GM18909 (cell line): ENCODE measurements at regions not wholly inside any gene's neighbourhood (a gene's known extent, or its start where the extent isn't known, plus 50 kb on each side); places are given as distances from the start of the nearest gene placed in this dataset.

Experiments used
- ATAC-seq: cut with Tn5 transposase; IDR thresholded peaks from one replicate; pipeline ENCODE4 v1.9.1; 2021; ENCODE audit warnings: mild to moderate bottlenecking; ENCODE audit not compliant: unreplicated experiment, poor library complexity

DNA sequence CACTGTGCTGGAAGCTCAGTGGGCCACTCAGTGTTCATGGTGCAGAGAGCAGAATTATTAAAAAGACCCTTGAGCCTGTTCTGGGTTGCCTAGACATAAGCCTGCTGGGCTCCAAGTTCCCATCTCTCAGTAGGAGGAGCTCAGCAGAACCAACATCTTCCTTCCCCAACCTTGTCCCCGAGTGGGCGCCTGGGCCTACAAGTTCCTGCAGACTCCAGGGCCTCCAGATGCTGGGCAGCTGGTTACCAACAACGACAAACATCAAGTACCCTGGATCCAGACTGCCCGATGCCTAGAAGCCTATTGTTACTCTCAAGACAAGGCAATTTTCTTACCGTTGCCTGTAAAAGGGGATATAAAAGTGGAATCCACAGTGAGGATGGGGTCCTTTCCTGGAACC lies 214.2 kb downstream of the HAUS1 start:
- no peak for ATAC-seq

DNA sequence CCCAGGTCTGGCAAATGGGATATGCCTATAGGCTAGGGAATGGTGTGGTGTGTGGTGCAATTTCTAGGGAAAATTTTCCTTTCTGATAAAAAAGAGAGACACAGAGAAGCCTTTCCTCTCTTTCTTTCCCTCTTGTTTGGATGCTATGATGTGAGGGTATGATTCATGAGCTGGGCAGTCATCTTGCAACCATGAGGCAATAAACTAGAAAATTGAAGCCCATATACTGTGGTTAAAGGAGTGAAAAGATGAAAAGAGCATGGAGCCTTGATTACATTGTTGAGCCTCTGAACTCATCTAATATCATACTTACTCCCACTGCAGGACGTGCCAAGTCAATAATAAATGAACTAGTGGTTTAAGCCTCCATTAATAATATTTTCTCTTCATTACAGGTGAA lies 215.6 kb downstream of the HAUS1 start:
- ATAC-seq: no peak

DNA sequence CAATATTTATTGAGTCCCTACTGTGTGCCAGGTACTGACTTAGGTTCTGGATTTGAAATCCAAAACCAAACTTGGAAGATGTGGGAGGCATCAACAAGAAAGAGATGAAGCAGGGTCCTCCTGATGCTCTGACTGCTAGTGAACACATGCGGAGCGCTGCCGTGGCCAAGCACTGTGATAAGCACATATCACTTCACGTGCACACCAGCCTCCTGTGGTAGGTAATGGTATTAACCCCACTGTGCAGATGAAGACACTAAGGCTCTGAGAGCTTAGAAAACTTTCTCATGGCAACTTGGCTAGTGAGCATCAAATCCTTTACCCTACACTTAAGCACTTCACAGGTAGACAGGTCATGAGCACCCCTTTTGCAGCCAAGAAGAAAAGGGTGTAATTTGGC lies 216.1 kb downstream of the HAUS1 start:
- ATAC-seq: no peak

DNA sequence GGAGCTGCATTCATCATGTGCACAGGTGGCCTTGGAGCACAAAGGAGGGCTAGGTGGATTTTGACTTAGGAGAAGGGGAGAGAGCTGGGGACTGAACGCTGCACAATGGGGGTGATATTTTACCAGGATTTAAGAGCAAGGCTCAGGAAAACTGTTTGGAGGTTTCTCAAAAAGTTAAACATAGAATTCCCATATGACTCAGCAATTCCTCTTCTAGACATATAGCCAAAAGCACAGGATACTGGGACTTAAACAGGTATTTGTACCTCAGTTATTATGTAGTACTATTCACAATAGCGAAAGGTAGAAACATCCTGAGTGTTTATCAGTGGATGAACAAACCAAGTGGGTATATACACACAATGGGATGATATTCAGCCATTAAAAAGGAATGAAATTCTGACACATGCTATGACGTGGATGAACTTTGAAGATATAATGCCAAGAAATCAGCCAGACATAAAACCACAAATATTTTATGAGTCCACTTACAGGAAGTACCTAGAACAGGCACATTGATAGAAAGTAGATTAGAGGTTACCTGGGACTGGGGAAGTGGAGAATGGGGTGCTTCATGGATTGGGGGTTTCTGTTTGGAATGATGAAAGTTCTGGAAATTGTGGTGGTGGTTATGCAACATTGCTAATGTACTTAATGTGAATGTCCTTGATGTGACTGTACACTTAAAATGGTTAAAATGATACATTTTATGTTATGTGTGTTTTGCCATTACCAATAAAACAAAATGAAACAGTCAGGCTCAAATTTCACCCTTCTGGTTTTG lies 216.9 kb downstream of the HAUS1 start:
- no peak for ATAC-seq

DNA sequence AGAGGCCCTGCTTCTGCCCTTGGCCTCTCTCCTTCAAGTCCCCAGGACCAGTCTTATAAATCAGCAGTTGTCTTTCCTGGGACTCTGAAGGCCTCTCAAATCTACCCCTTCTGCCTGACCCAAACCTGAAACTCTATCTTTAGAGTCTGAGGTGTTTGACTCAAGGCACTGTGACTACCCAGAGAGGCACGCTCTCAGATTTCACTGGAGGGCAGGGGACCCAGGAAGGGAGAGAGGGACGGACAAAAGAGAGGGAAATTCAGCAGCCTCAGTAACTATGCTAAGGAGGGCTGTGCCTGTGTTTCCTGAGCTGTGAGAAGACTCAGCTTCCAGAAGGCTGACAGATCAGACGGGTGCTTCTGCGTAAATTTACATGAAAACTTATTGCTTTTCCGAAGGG lies 217.8 kb downstream of the HAUS1 start:
- no peak for ATAC-seq

DNA sequence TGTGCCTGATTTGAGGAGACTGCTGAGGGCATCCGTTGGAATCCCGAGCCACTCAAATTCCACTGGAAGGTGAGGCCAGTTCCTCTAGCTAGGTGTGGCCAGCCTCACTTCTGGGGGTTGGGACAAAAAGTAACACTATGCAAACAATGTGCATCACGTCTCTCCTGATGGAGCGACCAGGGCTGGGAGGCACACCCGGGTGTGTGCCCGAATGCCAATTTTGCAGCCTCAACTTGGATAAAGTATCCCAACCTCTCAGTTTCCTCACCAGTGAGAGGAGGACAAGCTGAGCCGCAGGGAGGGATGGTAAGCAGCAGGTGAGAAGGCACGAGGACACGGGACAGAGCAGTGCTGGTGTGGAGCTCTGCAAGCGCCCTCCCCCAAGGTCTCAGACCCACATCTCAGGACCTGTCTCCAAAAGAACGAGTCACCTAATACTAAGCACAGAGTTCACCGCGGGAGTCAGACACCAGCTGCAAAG lies 218.3 kb downstream of the HAUS1 start:
- ATAC-seq: no peak

DNA sequence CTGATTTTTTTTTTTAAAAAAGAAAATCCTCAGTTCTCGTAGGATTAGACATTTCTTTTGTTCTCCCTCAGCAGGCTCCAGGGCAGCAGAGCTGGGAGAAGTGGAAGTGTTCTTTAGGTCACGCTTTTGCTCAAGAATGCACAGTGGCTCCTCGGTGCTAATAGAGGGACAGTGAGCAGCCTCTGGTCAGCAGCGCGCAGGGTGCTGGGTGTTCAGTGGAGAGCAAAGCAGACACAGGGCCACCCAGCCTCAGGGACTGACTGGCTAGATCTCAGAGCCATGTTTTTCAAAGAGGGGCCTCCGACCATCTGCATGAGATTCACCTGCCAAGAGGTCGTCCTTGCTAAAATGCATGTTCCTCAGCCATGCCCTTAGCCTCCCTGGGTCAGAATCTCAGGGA lies 218.8 kb downstream of the HAUS1 start:
- no peak for ATAC-seq

DNA sequence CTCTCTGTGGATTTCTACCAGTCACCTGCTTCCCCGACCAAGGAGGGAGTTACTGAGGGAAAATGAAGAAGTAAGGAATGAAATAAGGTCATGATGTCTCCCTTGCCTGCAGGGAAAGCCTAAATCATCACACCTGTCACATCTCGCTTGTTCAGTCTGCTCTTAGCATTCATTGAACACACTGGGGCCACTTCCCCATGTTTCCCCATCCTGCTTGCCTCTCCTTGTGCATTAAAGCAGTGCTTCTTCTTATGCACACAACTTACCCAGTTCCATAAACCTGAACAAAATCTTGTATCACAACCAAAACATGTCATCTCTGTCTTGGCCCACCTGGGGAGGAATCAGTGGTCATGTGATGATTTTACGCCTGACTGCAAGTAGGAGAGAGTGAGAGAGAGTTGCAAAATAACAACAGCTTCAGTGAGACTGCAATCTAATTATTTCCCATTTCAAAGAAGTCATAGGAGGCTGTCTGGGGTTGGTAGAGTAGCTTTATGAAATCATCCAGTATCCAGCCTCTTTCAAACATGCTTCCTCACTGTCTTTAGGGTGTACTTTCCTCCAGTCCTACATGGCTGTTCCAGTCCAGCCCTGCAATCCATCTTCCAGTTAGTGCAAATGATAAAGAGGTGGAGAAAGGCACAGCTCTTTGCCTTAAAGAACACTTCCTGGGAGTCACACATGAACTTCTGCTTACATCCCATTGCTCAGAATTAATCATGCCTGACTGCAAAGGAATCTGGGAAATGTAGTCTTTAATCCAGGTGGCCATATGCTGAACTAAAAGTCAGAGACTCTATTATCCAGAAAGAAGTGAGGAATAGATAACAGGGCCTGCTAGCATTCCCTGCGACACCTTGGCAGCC lies 220.1 kb downstream of the HAUS1 start:
- no peak for ATAC-seq

DNA sequence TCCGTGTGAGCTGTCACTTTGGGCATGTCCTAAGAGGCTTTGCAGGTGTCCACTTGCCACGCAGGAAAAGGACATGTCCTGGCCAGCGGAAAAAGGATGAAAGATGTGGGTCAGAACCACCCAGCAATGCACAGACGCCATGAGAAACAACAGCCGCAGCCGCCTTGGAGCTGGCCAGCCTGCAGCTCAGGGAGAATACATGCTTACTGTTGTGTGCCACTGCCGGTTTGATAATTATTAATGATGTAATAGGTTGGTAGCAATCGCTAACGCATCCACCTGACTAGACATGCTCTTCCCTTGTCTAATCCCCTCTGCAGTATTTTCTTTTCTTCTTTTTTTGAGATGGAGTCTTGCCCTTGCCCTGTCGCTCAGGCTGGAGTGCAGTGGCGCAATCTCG lies 221.7 kb downstream of the HAUS1 start:
- no peak for ATAC-seq

DNA sequence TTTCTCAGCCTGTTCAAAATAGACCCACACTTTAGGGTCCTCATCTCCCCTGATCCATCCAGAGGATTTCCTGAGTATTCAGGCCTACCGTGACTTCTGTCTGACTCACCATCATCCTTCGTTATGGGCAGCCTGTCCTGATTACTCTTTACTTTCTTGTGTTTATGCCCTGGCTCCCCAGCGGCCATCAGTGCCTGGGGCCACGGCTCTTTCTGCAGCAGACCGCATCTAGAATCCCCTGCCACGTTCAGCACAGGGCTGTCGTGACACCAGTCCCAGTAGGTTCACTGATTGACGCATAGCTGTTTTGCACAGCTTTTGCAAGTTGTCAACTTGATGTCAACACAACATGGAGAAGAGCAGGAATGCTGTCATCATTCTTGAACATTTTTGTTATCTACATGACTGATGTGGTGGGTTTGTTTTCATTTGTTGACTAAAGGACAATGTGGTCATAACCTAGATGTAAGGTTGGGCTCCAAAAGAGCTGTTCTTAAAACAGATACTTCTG lies 225.6 kb downstream of the HAUS1 start:
- ATAC-seq: no peak

DNA sequence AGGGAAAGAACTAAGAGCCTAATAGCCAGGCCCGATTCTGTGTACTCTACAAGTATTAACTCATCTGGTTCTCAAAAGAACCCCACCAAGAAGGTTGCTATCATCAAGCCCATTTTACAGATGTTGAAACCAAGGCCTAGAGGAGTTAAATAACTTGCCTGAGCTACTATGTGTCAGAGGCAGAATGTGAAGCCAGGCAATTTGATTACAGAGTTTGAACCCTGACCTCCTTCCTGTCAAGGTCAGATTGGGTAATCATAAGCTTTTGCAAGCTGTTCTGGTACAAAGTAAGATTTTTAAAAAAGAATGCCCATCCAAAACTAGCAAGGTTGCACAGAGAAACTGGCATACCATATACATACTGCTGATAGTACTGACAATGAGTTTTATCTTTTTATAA lies 227.1 kb downstream of the HAUS1 start:
- no peak for ATAC-seq

DNA sequence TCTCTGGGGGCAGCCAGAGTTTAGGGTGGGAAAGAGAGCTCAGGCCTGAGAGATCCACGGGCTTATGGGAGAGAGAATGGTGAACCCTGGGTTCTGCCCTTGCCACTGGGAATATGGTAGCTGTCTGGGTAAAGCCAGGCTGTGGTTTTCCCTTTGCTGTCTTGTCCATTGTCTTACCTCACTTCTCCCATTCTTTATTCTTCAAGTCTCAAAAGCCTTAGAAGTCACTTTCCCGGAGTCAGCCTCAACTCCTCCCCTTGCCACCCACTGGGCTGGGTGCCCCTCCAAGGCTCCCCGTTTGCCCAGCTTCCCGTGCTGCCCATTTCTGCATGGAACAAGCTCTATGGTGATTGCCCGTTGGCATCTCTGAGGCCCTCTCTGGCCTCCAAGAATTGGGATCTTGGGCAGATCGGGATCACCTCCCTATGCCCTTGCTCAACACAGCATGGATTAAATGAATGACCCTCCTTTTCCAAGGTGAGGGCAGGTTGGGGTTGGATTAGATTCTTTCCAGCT lies 228.2 kb downstream of the HAUS1 start:
- no peak for ATAC-seq

DNA sequence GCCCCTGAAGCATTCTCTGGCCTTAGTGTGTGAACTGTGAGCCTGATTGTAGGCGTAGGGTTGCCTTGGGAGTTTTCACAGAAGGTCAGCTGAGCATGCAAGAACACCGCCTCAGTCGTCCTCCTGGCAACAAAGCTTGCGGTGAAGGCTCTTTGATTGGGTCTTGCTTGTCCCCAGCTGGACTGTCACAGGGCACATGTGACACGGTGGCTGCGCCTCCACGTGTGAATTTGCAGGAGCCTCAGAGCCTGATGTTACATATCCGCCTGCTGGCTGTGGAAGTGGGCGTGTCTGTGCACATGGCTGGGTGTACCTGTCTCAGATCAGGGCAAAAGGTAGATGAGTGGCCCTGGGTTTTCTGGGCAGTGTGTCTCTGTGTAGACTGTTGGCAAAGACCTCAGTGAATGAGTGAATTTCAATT lies 228.7 kb downstream of the HAUS1 start:
- no peak for ATAC-seq

DNA sequence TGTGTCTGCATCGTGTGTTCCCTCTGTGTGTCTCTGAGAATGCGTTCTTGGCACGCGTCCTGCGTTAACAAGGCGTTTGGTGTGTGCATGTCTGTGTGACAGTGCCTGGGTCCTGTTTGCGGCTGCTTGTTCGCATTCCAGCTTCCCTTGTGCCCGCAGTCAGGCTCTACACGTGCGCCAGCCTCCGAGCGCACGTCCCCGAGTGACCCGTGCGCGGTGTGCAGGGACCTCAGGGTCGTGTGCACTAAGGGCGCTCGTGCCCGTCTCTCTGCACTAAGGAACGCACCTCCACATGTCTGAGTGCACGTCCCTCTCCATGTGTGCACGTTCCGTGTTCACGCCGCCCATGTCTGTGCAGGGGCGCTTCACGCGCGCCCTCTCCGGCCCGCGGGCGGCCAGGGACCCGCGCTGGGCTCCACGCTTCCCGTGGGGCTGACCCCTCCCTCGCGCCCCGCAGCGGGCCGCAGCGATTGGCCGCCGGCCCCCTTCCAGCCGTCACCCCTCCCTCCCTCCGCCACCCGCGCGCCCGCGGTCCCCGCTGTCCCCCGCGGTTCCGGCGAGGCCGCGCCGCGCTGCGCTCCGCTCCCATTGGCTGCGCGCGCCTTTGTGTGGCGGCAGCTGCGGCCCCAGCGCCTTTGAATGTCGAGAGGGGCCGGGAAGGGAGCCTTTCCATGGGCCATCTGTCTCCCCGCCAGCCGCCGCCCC lies 229.4 kb downstream of the HAUS1 start:
- ATAC-seq: no peak

DNA sequence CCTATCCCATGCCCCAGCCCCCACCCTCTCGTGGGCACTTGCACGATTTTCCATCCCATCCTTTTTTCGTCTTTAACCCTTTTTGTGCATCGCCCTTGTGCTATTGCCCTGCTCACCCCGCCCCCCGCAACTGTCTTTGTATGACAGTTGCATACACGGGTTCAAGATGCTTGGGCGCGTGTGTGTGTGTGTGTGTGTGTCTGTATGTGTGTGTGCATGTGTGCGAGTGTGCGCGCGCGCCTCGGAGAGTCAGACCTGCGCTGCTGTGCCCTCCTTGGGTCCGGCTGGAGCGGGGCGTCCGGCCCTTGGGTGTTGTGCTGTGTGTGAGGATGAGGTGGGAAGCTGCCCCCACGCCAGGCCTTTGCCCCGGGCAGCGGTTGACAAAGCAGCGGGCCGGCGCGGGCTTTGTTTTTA lies 230.7 kb downstream of the HAUS1 start:
- ATAC-seq: no peak

DNA sequence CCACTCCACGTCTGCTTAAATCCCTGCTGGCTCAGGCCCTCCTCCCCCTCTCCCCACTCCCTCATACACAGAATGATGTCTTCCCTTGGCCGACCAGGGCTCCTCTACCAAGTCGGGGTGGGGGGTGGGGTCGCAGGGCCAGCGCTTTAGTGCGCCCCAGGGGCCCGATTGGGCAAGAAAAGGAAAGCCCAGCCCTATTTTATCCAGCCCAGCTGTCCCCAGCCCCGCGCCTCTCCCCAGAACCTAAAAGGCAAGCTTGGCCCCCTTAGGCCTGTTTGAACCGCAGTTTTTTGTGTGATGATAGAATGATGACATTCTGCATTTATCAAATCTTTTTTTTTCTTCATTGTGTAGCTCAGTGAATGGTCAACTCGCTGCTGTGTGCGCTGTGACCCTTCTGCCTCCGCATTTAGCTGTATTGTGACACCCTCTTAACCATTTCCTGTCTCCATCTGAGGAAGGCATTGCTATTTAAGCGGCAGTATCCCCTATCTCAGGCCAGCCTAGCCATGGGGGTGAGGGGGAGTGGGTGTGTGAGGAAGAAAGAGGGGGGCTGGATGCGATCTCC lies 231.4 kb downstream of the HAUS1 start:
- no peak for ATAC-seq

DNA sequence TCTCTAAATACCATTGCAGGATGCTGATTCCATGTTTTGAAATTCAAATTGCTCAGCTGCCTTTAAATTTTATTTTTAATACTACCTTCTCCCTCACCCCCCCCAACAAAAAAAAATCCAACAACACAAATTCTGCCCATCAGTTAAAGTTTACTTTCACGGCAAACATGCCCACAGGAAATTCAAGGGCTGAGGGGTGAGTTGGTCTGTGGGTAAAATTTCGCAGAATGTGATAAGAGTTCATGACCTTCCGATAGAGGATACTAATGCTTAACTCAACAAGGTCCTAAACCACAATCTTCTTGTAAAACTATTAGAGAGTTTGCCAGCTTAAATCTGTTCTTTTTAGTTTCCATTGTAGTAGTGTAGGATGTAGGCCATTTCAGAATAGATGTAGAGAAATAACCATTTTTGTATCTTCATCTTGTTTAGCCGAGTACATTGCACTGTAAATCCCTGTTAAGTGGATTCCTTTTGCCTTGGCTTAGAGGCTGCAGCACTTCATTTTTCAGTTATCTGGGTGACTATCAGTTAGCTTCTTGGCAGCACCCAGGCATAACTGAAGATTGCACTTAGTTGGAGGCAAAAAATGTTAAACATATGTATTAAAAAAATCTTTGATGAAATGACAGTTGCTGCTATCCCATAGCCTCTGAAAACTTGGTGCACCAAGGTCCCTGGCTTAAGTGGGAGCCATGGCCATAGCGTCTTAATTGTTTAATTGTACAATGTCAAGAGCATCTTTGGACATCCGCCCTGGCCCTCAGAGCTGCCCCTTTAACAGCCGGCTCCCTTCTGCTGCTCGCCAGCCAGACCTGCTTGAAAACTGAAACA lies 232.3 kb downstream of the HAUS1 start:
- ATAC-seq: no peak

DNA sequence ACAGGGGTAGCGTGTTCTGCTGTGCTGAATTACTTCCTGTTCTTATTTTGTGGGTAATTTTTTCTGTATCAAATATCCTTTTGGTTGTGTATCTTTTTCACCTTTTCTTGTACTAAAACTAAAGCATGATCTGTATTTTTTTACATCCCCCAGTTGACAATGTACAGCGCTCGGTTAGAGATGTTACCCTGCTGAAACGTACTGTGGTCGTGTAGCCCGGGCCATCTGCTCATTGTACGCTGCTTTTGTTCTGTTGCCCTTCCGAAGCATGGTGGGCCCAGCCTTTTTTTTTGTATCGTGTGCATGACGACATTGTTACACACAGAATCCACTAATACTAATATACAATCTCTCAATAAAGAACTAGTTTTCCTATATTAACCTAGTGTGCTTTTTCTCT lies 233.1 kb downstream of the HAUS1 start:
- no peak for ATAC-seq

DNA sequence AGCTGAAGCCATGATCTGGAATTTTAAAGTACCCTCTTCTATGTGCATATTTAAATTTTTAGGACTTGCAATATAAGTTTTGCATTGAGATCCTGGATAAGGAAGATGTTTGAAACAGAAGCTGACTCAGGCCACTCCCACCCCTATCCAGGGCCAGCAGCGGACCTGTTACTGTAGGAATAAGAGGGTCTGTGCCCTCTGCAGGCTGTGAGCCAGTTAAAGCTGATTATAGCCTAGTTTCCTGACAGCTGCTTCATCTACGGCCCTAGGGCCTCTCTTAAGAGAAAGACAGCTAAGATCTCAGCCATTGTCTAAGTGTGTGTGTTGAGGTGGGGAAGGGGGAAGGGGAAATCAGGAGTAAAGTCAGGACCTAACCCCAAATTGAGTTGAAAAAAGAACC lies 234.0 kb downstream of the HAUS1 start:
- no peak for ATAC-seq
